ENCODE measurements at regions not wholly inside any gene's neighbourhood (a gene's known extent, or its start where the extent isn't known, plus 50 kb on each side); places are given as distances from the start of the nearest gene placed in this dataset.
A peak's percentile ranks its signal among the peaks of the same experiment; 100 is the strongest.
"Not testable (repeated sequence)": the region's sequence is repeated elsewhere in the genome, so short reads cannot be mapped to it uniquely, and the experiment has no call there.

DNA sequence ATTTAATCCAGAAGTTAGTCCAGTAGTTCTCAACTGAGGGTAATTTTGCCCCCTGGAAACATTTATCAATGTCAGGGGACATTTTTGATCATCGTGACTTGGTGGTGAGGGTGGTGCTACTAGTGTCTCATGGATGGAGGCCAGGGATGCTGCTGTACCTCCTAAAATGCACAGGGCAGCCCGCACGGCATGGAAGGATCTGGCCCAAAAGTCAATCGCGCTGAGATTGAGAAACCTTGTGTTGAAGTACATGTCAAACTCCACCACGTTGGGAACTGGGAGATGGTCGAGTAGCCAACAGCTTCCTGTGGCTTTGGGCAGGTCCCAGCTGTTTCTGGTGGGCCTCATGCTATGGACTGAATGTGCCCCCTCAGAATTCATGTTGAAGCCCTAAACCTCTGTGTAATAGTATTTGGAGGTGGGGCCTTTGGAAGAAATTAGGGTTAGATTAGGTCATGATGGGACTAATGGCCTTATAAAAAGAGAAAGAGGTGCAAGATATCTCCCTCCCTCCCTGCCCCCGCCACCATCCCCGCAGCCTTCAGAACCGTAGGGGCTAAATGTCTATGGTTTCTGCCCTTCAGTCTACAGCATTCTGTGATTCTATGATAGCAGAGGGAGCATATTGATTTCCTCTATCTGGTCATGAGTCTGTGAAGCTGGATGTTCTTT is 259.7 kb downstream of the MYCN start:
- TF ChIP-seq ESRRG (CRISPR knock-in tag; IDR thresholded peaks at IDR 0.05) (no peak), SNAI2 (CRISPR knock-in tag; IDR thresholded peaks at IDR 0.05) (no peak), OSR1 (CRISPR knock-in tag; IDR thresholded peaks at IDR 0.05) (no peak)
- ATAC-seq, result no peak

DNA sequence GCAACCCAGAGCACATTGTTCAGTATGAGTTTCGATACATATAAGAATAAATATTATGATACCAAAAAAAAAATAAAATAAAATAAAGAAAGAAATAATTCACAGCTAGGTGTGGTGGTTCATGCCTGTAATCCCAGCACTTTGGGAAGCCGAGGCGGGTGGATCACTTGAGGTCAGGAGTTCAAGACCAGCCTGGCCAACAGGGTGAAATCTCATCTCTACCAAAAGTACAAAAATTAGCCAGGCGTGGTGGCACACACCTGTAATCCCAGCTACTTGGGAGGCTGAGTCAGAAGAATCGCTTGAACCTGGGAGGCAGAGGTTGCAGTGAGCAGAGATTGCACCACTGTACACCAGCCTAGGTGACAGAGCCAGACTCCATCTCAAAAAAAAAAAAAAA is 258.9 kb downstream of the MYCN start:
- not testable (repeated sequence) for ATAC-seq

DNA sequence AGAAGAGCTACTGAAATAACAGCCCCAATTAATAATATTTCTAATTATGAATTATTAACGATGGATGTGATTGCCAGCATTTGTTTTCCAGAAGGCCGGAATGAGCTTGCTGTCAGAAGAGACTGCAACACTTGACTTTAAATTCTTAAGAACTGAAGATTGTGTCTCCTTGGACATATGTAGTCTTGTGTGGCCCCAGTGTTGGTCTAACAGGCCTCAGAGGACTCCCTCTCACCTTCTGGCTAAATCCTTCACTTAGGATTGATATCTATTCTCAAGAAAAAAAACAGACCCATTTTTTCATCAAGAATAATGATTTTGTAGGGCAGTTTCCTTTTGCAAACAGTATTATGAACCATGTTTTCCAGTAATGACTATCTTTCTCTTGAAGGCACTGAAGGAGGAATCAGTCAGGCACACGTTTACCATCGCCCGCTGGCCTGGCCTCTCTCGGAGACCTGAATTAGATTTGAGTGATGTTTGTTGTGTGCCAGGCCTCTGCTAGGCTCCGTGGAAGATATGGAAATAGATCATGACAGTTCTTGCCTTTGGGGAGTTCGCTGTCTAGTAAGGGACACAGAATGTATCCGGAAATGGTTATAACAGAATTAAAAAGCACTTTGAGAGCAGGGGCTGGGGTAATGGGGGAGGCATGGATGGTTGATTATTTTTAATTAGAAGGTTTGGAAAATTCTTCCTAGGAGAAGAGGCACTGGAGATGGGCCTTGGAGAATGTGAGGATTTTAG is 258.0 kb downstream of the MYCN start:
- ATAC-seq, result peak; percentile 72; the same call in 2 of the 3 replicates
- TF ChIP-seq ZFP3 (CRISPR knock-in tag; IDR thresholded peaks at IDR 0.05) (no peak), BACH2 (CRISPR knock-in tag; IDR thresholded peaks at IDR 0.05; ENCODE audit: borderline replicate concordance) (peak; percentile 72; the same call in 1 of the 2 replicates), SNAI2 (CRISPR knock-in tag; IDR thresholded peaks at IDR 0.05) (no peak), ZC3H10 (CRISPR knock-in tag; IDR thresholded peaks at IDR 0.05) (no peak), OSR1 (CRISPR knock-in tag; IDR thresholded peaks at IDR 0.05) (no peak), ZFP30 (CRISPR knock-in tag; IDR thresholded peaks at IDR 0.05) (0 out of 2 replicates have a peak, but pooled peaks have one; percentile 18), TCF4 (CRISPR knock-in tag; IDR thresholded peaks at IDR 0.05; ENCODE audit: borderline replicate concordance) (peak; percentile 94), ARNTL (CRISPR knock-in tag; IDR thresholded peaks at IDR 0.05; ENCODE audit: borderline replicate concordance, low read depth) (0 out of 2 replicates have a peak, but pooled peaks have one; percentile 65), ZNF70 (CRISPR knock-in tag; IDR thresholded peaks at IDR 0.05) (peak; percentile 57), CSDC2 (CRISPR knock-in tag; IDR thresholded peaks at IDR 0.05) (no peak), RARB (CRISPR knock-in tag; IDR thresholded peaks at IDR 0.05) (no peak), ESRRG (CRISPR knock-in tag; IDR thresholded peaks at IDR 0.05) (peak; percentile 74; the same call in 1 of the 2 replicates), ZNF8 (CRISPR knock-in tag; IDR thresholded peaks at IDR 0.05) (peak; percentile 38; the same call in 1 of the 2 replicates), PPARA (CRISPR knock-in tag; IDR thresholded peaks at IDR 0.05; ENCODE audit: borderline replicate concordance) (no peak), TOX (CRISPR knock-in tag; IDR thresholded peaks at IDR 0.05; ENCODE audit: borderline replicate concordance) (no peak), ISL1 (CRISPR knock-in tag; IDR thresholded peaks at IDR 0.05) (peak; percentile 23; the same call in 1 of the 2 replicates), ZNF565 (CRISPR knock-in tag; conservative IDR thresholded peaks at IDR 0.05; ENCODE audit: low read depth) (peak; percentile 69; the same call in 1 of the 2 replicates), GLIS3 (CRISPR knock-in tag; IDR thresholded peaks at IDR 0.05) (peak; percentile 64; the same call in 1 of the 2 replicates)
- TF ChIP-seq, protein P1, sequence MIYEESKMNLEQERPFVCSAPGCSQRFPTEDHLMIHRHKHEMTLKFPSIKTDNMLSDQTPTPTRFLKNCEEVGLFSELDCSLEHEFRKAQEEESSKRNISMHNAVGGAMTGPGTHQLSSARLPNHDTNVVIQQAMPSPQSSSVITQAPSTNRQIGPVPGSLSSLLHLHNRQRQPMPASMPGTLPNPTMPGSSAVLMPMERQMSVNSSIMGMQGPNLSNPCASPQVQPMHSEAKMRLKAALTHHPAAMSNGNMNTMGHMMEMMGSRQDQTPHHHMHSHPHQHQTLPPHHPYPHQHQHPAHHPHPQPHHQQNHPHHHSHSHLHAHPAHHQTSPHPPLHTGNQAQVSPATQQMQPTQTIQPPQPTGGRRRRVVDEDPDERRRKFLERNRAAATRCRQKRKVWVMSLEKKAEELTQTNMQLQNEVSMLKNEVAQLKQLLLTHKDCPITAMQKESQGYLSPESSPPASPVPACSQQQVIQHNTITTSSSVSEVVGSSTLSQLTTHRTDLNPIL (CRISPR knock-in tag; IDR thresholded peaks at IDR 0.05; ENCODE audit: low read depth), result no peak
- TF ChIP-seq, protein P2, sequence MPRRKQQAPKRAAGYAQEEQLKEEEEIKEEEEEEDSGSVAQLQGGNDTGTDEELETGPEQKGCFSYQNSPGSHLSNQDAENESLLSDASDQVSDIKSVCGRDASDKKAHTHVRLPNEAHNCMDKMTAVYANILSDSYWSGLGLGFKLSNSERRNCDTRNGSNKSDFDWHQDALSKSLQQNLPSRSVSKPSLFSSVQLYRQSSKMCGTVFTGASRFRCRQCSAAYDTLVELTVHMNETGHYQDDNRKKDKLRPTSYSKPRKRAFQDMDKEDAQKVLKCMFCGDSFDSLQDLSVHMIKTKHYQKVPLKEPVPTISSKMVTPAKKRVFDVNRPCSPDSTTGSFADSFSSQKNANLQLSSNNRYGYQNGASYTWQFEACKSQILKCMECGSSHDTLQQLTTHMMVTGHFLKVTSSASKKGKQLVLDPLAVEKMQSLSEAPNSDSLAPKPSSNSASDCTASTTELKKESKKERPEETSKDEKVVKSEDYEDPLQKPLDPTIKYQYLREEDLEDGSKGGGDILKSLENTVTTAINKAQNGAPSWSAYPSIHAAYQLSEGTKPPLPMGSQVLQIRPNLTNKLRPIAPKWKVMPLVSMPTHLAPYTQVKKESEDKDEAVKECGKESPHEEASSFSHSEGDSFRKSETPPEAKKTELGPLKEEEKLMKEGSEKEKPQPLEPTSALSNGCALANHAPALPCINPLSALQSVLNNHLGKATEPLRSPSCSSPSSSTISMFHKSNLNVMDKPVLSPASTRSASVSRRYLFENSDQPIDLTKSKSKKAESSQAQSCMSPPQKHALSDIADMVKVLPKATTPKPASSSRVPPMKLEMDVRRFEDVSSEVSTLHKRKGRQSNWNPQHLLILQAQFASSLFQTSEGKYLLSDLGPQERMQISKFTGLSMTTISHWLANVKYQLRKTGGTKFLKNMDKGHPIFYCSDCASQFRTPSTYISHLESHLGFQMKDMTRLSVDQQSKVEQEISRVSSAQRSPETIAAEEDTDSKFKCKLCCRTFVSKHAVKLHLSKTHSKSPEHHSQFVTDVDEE (CRISPR knock-in tag; IDR thresholded peaks at IDR 0.05), result peak; percentile 98
- TF ChIP-seq, protein P3, sequence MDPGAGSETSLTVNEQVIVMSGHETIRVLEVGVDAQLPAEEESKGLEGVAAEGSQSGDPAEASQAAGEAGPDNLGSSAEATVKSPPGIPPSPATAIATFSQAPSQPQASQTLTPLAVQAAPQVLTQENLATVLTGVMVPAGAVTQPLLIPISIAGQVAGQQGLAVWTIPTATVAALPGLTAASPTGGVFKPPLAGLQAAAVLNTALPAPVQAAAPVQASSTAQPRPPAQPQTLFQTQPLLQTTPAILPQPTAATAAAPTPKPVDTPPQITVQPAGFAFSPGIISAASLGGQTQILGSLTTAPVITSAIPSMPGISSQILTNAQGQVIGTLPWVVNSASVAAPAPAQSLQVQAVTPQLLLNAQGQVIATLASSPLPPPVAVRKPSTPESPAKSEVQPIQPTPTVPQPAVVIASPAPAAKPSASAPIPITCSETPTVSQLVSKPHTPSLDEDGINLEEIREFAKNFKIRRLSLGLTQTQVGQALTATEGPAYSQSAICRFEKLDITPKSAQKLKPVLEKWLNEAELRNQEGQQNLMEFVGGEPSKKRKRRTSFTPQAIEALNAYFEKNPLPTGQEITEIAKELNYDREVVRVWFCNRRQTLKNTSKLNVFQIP (CRISPR knock-in tag; IDR thresholded peaks at IDR 0.05; ENCODE audit: borderline replicate concordance, low read depth), result no peak
- TF ChIP-seq, protein P4, sequence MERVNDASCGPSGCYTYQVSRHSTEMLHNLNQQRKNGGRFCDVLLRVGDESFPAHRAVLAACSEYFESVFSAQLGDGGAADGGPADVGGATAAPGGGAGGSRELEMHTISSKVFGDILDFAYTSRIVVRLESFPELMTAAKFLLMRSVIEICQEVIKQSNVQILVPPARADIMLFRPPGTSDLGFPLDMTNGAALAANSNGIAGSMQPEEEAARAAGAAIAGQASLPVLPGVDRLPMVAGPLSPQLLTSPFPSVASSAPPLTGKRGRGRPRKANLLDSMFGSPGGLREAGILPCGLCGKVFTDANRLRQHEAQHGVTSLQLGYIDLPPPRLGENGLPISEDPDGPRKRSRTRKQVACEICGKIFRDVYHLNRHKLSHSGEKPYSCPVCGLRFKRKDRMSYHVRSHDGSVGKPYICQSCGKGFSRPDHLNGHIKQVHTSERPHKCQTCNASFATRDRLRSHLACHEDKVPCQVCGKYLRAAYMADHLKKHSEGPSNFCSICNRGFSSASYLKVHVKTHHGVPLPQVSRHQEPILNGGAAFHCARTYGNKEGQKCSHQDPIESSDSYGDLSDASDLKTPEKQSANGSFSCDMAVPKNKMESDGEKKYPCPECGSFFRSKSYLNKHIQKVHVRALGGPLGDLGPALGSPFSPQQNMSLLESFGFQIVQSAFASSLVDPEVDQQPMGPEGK (CRISPR knock-in tag; IDR thresholded peaks at IDR 0.05; ENCODE audit: borderline replicate concordance), result no peak
- TF ChIP-seq, protein P5, sequence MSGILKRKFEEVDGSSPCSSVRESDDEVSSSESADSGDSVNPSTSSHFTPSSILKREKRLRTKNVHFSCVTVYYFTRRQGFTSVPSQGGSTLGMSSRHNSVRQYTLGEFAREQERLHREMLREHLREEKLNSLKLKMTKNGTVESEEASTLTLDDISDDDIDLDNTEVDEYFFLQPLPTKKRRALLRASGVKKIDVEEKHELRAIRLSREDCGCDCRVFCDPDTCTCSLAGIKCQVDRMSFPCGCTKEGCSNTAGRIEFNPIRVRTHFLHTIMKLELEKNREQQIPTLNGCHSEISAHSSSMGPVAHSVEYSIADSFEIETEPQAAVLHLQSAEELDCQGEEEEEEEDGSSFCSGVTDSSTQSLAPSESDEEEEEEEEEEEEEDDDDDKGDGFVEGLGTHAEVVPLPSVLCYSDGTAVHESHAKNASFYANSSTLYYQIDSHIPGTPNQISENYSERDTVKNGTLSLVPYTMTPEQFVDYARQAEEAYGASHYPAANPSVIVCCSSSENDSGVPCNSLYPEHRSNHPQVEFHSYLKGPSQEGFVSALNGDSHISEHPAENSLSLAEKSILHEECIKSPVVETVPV (CRISPR knock-in tag; IDR thresholded peaks at IDR 0.05), result peak; percentile 78; the same call in 1 of the 2 replicates
